ENCODE measurements at regions not wholly inside any gene's neighbourhood (a gene's known extent, or its start where the extent isn't known, plus 50 kb on each side); places are given as distances from the start of the nearest gene placed in this dataset.

GRCh38 chr18:73579698-73580097, 567.9 kb downstream of the FBXO15 start (continued):
- no peak for TF ChIP-seq POU6F1 (CRISPR knock-in tag; IDR thresholded peaks at IDR 0.05; ENCODE audit: borderline replicate concordance, low read depth)

GRCh38 chr18:73577365-73577764, 570.3 kb downstream of the FBXO15 start:
- TF ChIP-seq ZNF8 (CRISPR knock-in tag; IDR thresholded peaks at IDR 0.05) (no peak), SNAI2 (CRISPR knock-in tag; IDR thresholded peaks at IDR 0.05) (no peak), CREB5 (CRISPR knock-in tag; IDR thresholded peaks at IDR 0.05; ENCODE audit: low read depth) (no peak), OSR1 (CRISPR knock-in tag; IDR thresholded peaks at IDR 0.05) (no peak), BACH2 (CRISPR knock-in tag; IDR thresholded peaks at IDR 0.05; ENCODE audit: borderline replicate concordance) (no peak), TSHZ2 (CRISPR knock-in tag; IDR thresholded peaks at IDR 0.05) (no peak), ESRRG (CRISPR knock-in tag; IDR thresholded peaks at IDR 0.05) (no peak), CSRNP3 (CRISPR knock-in tag; IDR thresholded peaks at IDR 0.05) (no peak), CSDC2 (CRISPR knock-in tag; IDR thresholded peaks at IDR 0.05) (no peak), ARNTL (CRISPR knock-in tag; IDR thresholded peaks at IDR 0.05; ENCODE audit: borderline replicate concordance, low read depth) (no peak), TCF4 (CRISPR knock-in tag; IDR thresholded peaks at IDR 0.05; ENCODE audit: borderline replicate concordance) (no peak), ZNF70 (CRISPR knock-in tag; IDR thresholded peaks at IDR 0.05) (no peak), GLIS3 (CRISPR knock-in tag; IDR thresholded peaks at IDR 0.05) (no peak), PATZ1 (CRISPR knock-in tag; IDR thresholded peaks at IDR 0.05; ENCODE audit: borderline replicate concordance) (no peak), ZNF565 (CRISPR knock-in tag; conservative IDR thresholded peaks at IDR 0.05; ENCODE audit: low read depth) (no peak), ZC3H10 (CRISPR knock-in tag; IDR thresholded peaks at IDR 0.05) (no peak), PPARA (CRISPR knock-in tag; IDR thresholded peaks at IDR 0.05; ENCODE audit: borderline replicate concordance) (no peak), RARB (CRISPR knock-in tag; IDR thresholded peaks at IDR 0.05) (no peak), POU6F1 (CRISPR knock-in tag; IDR thresholded peaks at IDR 0.05; ENCODE audit: borderline replicate concordance, low read depth) (no peak), TOX (CRISPR knock-in tag; IDR thresholded peaks at IDR 0.05; ENCODE audit: borderline replicate concordance) (no peak)
- peak; percentile 55 for ATAC-seq
